Memory B cell (primary cell): ENCODE measurements at regions not wholly inside any gene's neighbourhood (a gene's known extent, or its start where the extent isn't known, plus 50 kb on each side); places are given as distances from the start of the nearest gene placed in this dataset.

ENCODE experiments used
- ATAC-seq: fragments of 150-1000 bp; cut with Tn5 transposase; 2 replicates; pipeline ENCODE4 v1.10.0; 2021; ENCODE audit warnings: low read depth, mild to moderate bottlenecking, moderate library complexity
- DNase-seq, 2 donors: peaks; one replicate each; pipeline ENCODE4 v3.0.0; 2022; ENCODE audit warnings: low spot score in 2 of 2
- H3K27ac Mint-ChIP-seq: one replicate; pipeline ENCODE4 v1.8.0; 2022; ENCODE audit warnings: mild to moderate bottlenecking, moderate library complexity, mixed read lengths
- H3K27me3 Mint-ChIP-seq: one replicate; pipeline ENCODE4 v1.8.0; 2022; ENCODE audit warnings: mixed read lengths
- H3K36me3 Mint-ChIP-seq: one replicate; pipeline ENCODE4 v1.8.0; 2022; ENCODE audit warnings: mild to moderate bottlenecking, mixed read lengths
- H3K4me1 Mint-ChIP-seq: one replicate; pipeline ENCODE4 v1.8.0; 2022; ENCODE audit warnings: mixed read lengths
- H3K4me3 Mint-ChIP-seq: one replicate; pipeline ENCODE4 v1.8.0; 2022; ENCODE audit warnings: mild to moderate bottlenecking, moderate library complexity, mixed read lengths
- H3K9me3 Mint-ChIP-seq: one replicate; pipeline ENCODE4 v1.8.0; 2022; ENCODE audit warnings: mixed read lengths

DNA sequence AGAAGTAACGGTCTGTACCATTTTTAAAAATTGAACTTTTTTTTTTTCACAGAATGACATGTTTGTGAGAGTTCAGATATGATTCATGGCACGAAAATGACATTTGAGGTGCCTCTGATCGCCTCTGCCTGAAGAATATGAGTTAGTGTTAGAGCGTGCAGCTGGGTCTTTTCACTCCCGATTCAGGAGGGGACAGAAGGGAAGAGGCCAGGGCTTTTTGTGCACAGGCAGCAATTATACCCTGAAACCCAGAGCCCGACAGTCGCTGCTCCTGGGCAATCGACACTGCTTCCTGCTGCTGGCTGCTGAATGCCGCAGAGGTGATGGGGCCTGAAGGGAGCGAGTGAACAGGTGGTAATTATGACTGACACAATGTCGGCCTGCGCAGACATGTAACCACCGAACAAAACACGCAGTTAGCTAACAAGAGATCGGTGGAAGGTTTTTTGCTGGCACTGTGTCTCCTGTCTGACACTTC is 652.0 kb upstream of the NOX3 start:
- peaks cover 6% of the 10 kb centered on the region for H3K4me1 Mint-ChIP-seq
- no peaks in the 10 kb centered on the region for H3K36me3 Mint-ChIP-seq
- no peaks in the 10 kb centered on the region for H3K9me3 Mint-ChIP-seq
- H3K27me3 Mint-ChIP-seq: no peaks in the 10 kb centered on the region
- DNase-seq (no peak), ATAC-seq (peak; percentile 37)
- H3K4me3 Mint-ChIP-seq: peak overlapping the region; percentile 37
- no peak overlapping the region for H3K27ac Mint-ChIP-seq

- peaks cover 3% of the 10 kb centered on the region for H3K9me3 Mint-ChIP-seq
- ATAC-seq (no peak), DNase-seq (no peak)
- H3K27me3 Mint-ChIP-seq: peaks cover 1% of the 10 kb centered on the region
- no peak overlapping the region for H3K4me3 Mint-ChIP-seq
- peaks cover 2% of the 10 kb centered on the region for H3K36me3 Mint-ChIP-seq
- H3K27ac Mint-ChIP-seq: no peak overlapping the region
- H3K4me1 Mint-ChIP-seq: no peaks in the 10 kb centered on the region
Observed at GRCh38 chr6:156102129-156102528, 646.5 kb upstream of the NOX3 start.

DNA sequence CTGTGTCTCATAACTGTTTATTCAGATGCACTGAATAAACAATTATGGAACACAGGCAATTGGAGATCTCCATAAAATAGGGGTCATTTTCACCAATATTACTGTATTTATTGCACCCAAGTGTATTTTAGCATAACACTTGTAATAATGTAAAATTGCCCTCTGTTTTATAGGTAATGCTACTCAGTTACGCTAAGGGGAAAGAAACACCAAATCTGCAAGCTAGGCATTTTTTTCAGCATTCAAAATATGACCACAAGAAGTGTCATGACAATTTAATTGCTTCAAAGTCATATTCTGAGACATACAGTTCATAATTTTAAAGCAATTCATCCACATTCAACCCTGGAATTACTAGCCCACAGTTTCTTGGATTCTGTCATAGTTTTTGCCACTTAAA is 643.2 kb upstream of the NOX3 start:
- H3K9me3 Mint-ChIP-seq: peaks cover 3% of the 10 kb centered on the region
- H3K36me3 Mint-ChIP-seq: peaks cover 2% of the 10 kb centered on the region
- no peak overlapping the region for H3K4me3 Mint-ChIP-seq
- H3K4me1 Mint-ChIP-seq: no peaks in the 10 kb centered on the region
- H3K27ac Mint-ChIP-seq: no peak overlapping the region
- DNase-seq (no peak), ATAC-seq (no peak)
- H3K27me3 Mint-ChIP-seq: peaks cover 1% of the 10 kb centered on the region

DNA sequence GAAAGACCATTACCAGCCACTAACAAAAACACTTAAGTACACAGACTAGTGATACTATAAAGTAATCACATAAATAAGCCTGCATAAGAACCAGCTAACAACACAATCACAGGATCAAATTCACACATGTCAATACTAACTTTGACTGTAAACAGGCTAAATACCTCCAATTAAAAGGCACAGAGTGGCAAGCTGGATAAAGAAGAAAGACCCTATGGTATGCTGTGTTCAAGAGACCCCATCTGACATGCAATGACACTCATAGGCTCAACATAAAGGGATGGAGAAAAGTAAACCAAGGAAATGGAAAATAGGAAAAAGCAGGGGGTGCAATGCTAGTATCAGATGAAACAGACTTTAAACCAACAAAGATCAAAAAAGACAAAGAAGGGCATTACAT is 631.8 kb upstream of the NOX3 start:
- H3K9me3 Mint-ChIP-seq: peaks cover 23% of the 10 kb centered on the region
- no peak for DNase-seq
- ATAC-seq: no peak
- no peak overlapping the region for H3K4me3 Mint-ChIP-seq
- H3K4me1 Mint-ChIP-seq: no peaks in the 10 kb centered on the region
- H3K36me3 Mint-ChIP-seq: peaks cover 12% of the 10 kb centered on the region
- no peak overlapping the region for H3K27ac Mint-ChIP-seq
- H3K27me3 Mint-ChIP-seq: no peaks in the 10 kb centered on the region

- Mint-ChIP-seq H3K27ac (no peak overlapping the region), H3K9me3 (peaks cover 4% of the 10 kb centered on the region), H3K4me3 (no peak overlapping the region), H3K36me3 (peaks cover 2% of the 10 kb centered on the region), H3K4me1 (no peaks in the 10 kb centered on the region), H3K27me3 (no peaks in the 10 kb centered on the region)
- ATAC-seq (no peak), DNase-seq (no peak)
Observed at GRCh38 chr6:156082012-156082411, 626.4 kb upstream of the NOX3 start.

DNA sequence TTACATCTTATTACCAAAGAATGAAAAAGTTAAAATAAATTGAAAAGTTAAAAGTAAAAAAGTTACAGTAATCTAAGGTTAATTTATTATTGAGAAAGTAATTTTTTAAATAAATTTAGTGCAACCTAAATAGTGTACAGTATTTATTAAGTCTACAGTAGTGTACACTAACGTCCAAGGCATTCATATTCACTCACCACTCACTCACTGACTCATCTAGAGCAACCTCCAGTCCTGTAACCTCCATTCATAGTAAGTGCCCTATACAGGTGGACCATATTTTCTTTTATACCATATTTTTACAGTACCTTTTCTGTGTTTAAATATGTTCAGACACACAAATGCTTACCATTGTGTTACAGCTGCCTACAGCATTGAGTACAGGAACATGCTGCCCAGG is 624.7 kb upstream of the NOX3 start:
- Mint-ChIP-seq H3K27me3 (no peaks in the 10 kb centered on the region), H3K4me3 (no peak overlapping the region), H3K9me3 (peaks cover 1% of the 10 kb centered on the region), H3K36me3 (no peaks in the 10 kb centered on the region), H3K4me1 (no peaks in the 10 kb centered on the region), H3K27ac (no peak overlapping the region)
- DNase-seq: no peak
- ATAC-seq: no peak

- Mint-ChIP-seq H3K27ac (no peak overlapping the region), H3K4me3 (no peak overlapping the region), H3K4me1 (peaks cover 5% of the 10 kb centered on the region), H3K36me3 (no peaks in the 10 kb centered on the region), H3K9me3 (no peaks in the 10 kb centered on the region), H3K27me3 (peaks cover 4% of the 10 kb centered on the region)
- no peak for ATAC-seq
- no peak for DNase-seq
Observed at GRCh38 chr6:156068881-156069280, 613.2 kb upstream of the NOX3 start.

- Mint-ChIP-seq H3K4me3 (no peak overlapping the region), H3K36me3 (no peaks in the 10 kb centered on the region), H3K27me3 (no peaks in the 10 kb centered on the region), H3K4me1 (peaks cover 2% of the 10 kb centered on the region), H3K9me3 (no peaks in the 10 kb centered on the region), H3K27ac (no peak overlapping the region)
- DNase-seq (no peak), ATAC-seq (no peak)
Observed at GRCh38 chr6:156065849-156066248, 610.2 kb upstream of the NOX3 start.

- ATAC-seq (no peak), DNase-seq (no peak)
- no peaks in the 10 kb centered on the region for H3K4me1 Mint-ChIP-seq
- H3K27ac Mint-ChIP-seq: no peak overlapping the region
- H3K36me3 Mint-ChIP-seq: peaks cover 3% of the 10 kb centered on the region
- no peak overlapping the region for H3K4me3 Mint-ChIP-seq
- H3K9me3 Mint-ChIP-seq: peaks cover 3% of the 10 kb centered on the region
- peaks cover 2% of the 10 kb centered on the region for H3K27me3 Mint-ChIP-seq
Observed at GRCh38 chr6:156062091-156062563, 606.5 kb upstream of the NOX3 start.

DNA sequence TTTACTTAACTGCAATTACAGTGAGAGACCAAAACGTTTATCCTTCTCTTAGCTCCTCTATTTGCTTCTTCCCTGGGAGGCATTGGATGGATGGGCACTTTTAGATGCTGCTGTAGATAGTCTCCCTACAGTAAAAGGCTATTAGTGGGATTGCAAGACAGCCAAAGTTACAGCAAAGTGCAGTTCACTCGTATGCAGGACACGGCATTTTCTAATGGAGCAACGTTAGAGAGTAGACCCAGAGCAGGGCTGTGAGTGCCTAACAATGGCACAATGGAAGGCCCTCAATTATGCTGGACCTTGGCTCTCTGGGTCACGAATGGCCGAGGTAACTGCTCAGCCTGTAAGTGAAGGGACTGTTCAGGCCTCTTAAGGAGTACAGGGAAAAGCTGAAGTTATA is 605.8 kb upstream of the NOX3 start:
- H3K36me3 Mint-ChIP-seq: peaks cover 3% of the 10 kb centered on the region
- peaks cover 5% of the 10 kb centered on the region for H3K9me3 Mint-ChIP-seq
- H3K27me3 Mint-ChIP-seq: peaks cover 2% of the 10 kb centered on the region
- no peaks in the 10 kb centered on the region for H3K4me1 Mint-ChIP-seq
- DNase-seq: no peak
- no peak overlapping the region for H3K4me3 Mint-ChIP-seq
- H3K27ac Mint-ChIP-seq: no peak overlapping the region
- ATAC-seq: no peak

- no peaks in the 10 kb centered on the region for H3K4me1 Mint-ChIP-seq
- peak; percentile 32 for ATAC-seq
- H3K9me3 Mint-ChIP-seq: peaks cover 9% of the 10 kb centered on the region
- H3K27me3 Mint-ChIP-seq: peaks cover 2% of the 10 kb centered on the region
- peaks cover 3% of the 10 kb centered on the region for H3K36me3 Mint-ChIP-seq
- no peak overlapping the region for H3K27ac Mint-ChIP-seq
- DNase-seq: no peak
- no peak overlapping the region for H3K4me3 Mint-ChIP-seq
Observed at GRCh38 chr6:156060013-156060412, 604.4 kb upstream of the NOX3 start.

DNA sequence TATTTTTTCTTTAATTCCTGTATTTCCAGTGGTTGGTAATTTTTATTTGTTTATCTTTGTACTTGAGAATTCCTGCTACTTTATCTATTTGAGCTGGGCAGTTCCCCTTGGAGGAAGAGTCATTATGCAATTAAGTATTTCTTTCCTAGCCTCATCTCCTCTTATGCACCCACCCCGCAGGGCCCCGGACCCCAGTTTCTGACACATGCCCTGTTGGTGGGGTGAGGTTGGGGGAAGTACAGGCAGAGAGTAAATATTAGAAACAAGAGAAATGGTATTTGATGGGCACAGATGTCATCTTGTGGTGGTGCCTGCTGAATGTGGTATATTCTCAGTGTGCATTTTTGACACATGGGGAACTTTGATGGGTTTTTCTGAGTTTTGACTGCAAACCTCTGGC is 602.7 kb upstream of the NOX3 start:
- Mint-ChIP-seq H3K9me3 (peaks cover 9% of the 10 kb centered on the region), H3K27me3 (peaks cover 2% of the 10 kb centered on the region), H3K4me1 (no peaks in the 10 kb centered on the region), H3K4me3 (no peak overlapping the region), H3K27ac (no peak overlapping the region), H3K36me3 (peaks cover 3% of the 10 kb centered on the region)
- DNase-seq (no peak), ATAC-seq (no peak)

GRCh38 chr6:156057869-156058268 is 602.2 kb upstream of the NOX3 start:
- H3K27ac Mint-ChIP-seq: no peak overlapping the region
- DNase-seq: no peak

GRCh38 chr6:156056085-156056484 is 600.4 kb upstream of the NOX3 start:
- peaks cover 9% of the 10 kb centered on the region for H3K9me3 Mint-ChIP-seq
- DNase-seq: no peak
- ATAC-seq: no peak
- peaks cover 2% of the 10 kb centered on the region for H3K27me3 Mint-ChIP-seq
- no peak overlapping the region for H3K4me3 Mint-ChIP-seq
- H3K4me1 Mint-ChIP-seq: no peaks in the 10 kb centered on the region
- H3K27ac Mint-ChIP-seq: no peak overlapping the region
- H3K36me3 Mint-ChIP-seq: peaks cover 3% of the 10 kb centered on the region

More at GRCh38 chr6:156057869-156058268, 602.2 kb upstream of the NOX3 start:
- no peaks in the 10 kb centered on the region for H3K4me1 Mint-ChIP-seq
- peaks cover 9% of the 10 kb centered on the region for H3K9me3 Mint-ChIP-seq
- H3K27me3 Mint-ChIP-seq: peaks cover 2% of the 10 kb centered on the region
- peaks cover 3% of the 10 kb centered on the region for H3K36me3 Mint-ChIP-seq
- H3K4me3 Mint-ChIP-seq: no peak overlapping the region
- ATAC-seq: no peak

GRCh38 chr6:156053626-156054025 is 598.0 kb upstream of the NOX3 start:
- Mint-ChIP-seq H3K4me1 (no peaks in the 10 kb centered on the region), H3K9me3 (peaks cover 14% of the 10 kb centered on the region), H3K4me3 (no peak overlapping the region), H3K36me3 (peaks cover 3% of the 10 kb centered on the region), H3K27ac (no peak overlapping the region), H3K27me3 (peaks cover 2% of the 10 kb centered on the region)
- DNase-seq (no peak), ATAC-seq (no peak)
